Liver (tissue), 7 donors: ENCODE measurements at regions not wholly inside any gene's neighbourhood (a gene's known extent, or its start where the extent isn't known, plus 50 kb on each side); places are given as distances from the start of the nearest gene placed in this dataset.

ENCODE experiments used
- DNase-seq: peaks from one replicate; pipeline ENCODE4 v3.0.0-alpha.2; 2017; ENCODE audit warnings: low spot score
- H3K27ac ChIP-seq, 2 donors: one replicate each; pipeline ENCODE4 v1.7.0; 2013; ENCODE audit warnings: inconsistent platforms in 2 of 2, low read length in 2 of 2, control low read depth in 1 of 2, low read depth in 1 of 2, mild to moderate bottlenecking in 1 of 2
- H3K27me3 ChIP-seq, 4 donors: one replicate each; pipeline versions ENCODE4 v1.6.1 to v1.7.0; 2013; ENCODE audit warnings: low read length in 3 of 4, inconsistent platforms in 1 of 4, mild to moderate bottlenecking in 1 of 4, moderate library complexity in 1 of 4; ENCODE audit not compliant: control insufficient read depth in 4 of 4, insufficient read depth in 4 of 4
- H3K36me3 ChIP-seq, 4 donors: one replicate each; pipeline versions ENCODE4 v1.6.1 to v1.7.0; 2013; ENCODE audit warnings: low read length in 3 of 4, mild to moderate bottlenecking in 3 of 4, low read depth in 1 of 4, moderate library complexity in 1 of 4; ENCODE audit not compliant: control insufficient read depth in 4 of 4, insufficient read depth in 3 of 4
- H3K4me1 ChIP-seq, 4 donors: one replicate each; pipeline versions ENCODE4 v1.6.1 to v1.7.0; 2013; ENCODE audit warnings: low read length in 3 of 4, mild to moderate bottlenecking in 3 of 4, moderate library complexity in 1 of 4; ENCODE audit not compliant: control insufficient read depth in 4 of 4, insufficient read depth in 4 of 4
- H3K4me3 ChIP-seq, 3 donors: one replicate each; pipeline versions ENCODE4 v1.6.1 to v1.7.0; 2013; ENCODE audit warnings: low read length in 3 of 3, control low read depth in 1 of 3, low read depth in 1 of 3, mild to moderate bottlenecking in 1 of 3
- H3K9ac ChIP-seq, 2 donors: one replicate each; pipeline ENCODE4 v1.7.0; 2013; ENCODE audit warnings: low read length in 2 of 2, mild to moderate bottlenecking in 2 of 2, moderate library complexity in 2 of 2, control low read depth in 1 of 2, low read depth in 1 of 2
- H3K9me3 ChIP-seq, 4 donors: one replicate each; pipeline versions ENCODE4 v1.6.1 to v1.7.0; 2013; ENCODE audit warnings: low read length in 3 of 4; ENCODE audit not compliant: control insufficient read depth in 4 of 4
- EGR1 ChIP-seq, 2 donors: IDR thresholded peaks; 2 replicates each; pipeline ENCODE4 v1.6.1; 2016 to 2018; ENCODE audit warnings: antibody characterized with exemption in 2 of 2, low read depth in 2 of 2
- FOXA1 ChIP-seq: IDR thresholded peaks from 2 replicates; pipeline ENCODE4 v1.6.1; 2016; ENCODE audit warnings: antibody characterized with exemption
- FOXA2 ChIP-seq: IDR thresholded peaks from 2 replicates; pipeline ENCODE4 v1.6.1; 2016; ENCODE audit warnings: antibody characterized with exemption
- GABPA ChIP-seq, 2 donors: IDR thresholded peaks in 1 of 2; conservative IDR thresholded peaks in 1 of 2; 2 replicates each; pipeline ENCODE4 v1.6.1; 2016; ENCODE audit warnings: antibody characterized with exemption in 2 of 2, mild to moderate bottlenecking in 1 of 2, moderate library complexity in 1 of 2
- HNF4G ChIP-seq: IDR thresholded peaks from 2 replicates; pipeline ENCODE4 v1.6.1; 2016; ENCODE audit warnings: antibody characterized with exemption
- JUND ChIP-seq, 2 donors: IDR thresholded peaks; 2 replicates each; pipeline ENCODE4 v1.6.1; 2016; ENCODE audit warnings: antibody characterized with exemption in 2 of 2
- MAX ChIP-seq: IDR thresholded peaks from 2 replicates; pipeline ENCODE4 v1.6.1; 2016; ENCODE audit warnings: antibody characterized with exemption
- NR2F2 ChIP-seq: IDR thresholded peaks from 2 replicates; pipeline ENCODE4 v1.6.1; 2016; ENCODE audit warnings: antibody characterized with exemption
- RAD21 ChIP-seq, 2 donors: IDR thresholded peaks; 2 replicates each; pipeline ENCODE4 v1.6.1; 2016; ENCODE audit warnings: antibody characterized with exemption in 2 of 2, mild to moderate bottlenecking in 2 of 2
- REST ChIP-seq: IDR thresholded peaks from 2 replicates; pipeline ENCODE4 v1.6.1; 2016; ENCODE audit warnings: antibody characterized with exemption, mild to moderate bottlenecking
- RXRA ChIP-seq, 2 donors: IDR thresholded peaks; 2 replicates each; pipeline ENCODE4 v1.6.1; 2017 to 2018; ENCODE audit warnings: antibody characterized with exemption in 2 of 2, mild to moderate bottlenecking in 1 of 2
- TAF1 ChIP-seq: conservative IDR thresholded peaks from 2 replicates; pipeline ENCODE4 v1.6.1; 2016; ENCODE audit warnings: antibody characterized with exemption, mild to moderate bottlenecking
- YY1 ChIP-seq: IDR thresholded peaks from 2 replicates; pipeline ENCODE4 v1.6.1; 2016; ENCODE audit warnings: antibody characterized with exemption, mild to moderate bottlenecking
- ZBTB33 ChIP-seq: IDR thresholded peaks from 2 replicates; pipeline ENCODE4 v1.6.1; 2016; ENCODE audit warnings: antibody characterized with exemption
- WGBS: extraction: QIAGEN DNeasy Blood & Tissue Kit; methylation state at CpG from one replicate; pipeline ENCODE4 v1.1.7; 2013; 5-methylcytosine and 5-hydroxymethylcytosine counted together
- donor health status: healthy.
- donor health status: healthy.
- donor health status: healthy.
- donor health status: healthy.

- WGBS = 77% methylated on average over 2 of the region's 2 CpGs
- H3K27ac ChIP-seq = no peak overlapping the region
- no peak overlapping the region for H3K9ac ChIP-seq
- no peaks in the 10 kb centered on the region for H3K27me3 ChIP-seq
- TF ChIP-seq REST = no peak
- no peak for TF ChIP-seq GABPA (IDR thresholded peaks at IDR 0.05 in 1 of 2, conservative IDR thresholded peaks at IDR 0.05 in 1 of 2)
- no peak for TF ChIP-seq FOXA1
- TF ChIP-seq HNF4G = no peak
- TF ChIP-seq JUND (IDR thresholded peaks at IDR 0.05) = no peak
- no peak for DNase-seq
- H3K4me3 ChIP-seq = no peak overlapping the region
- no peaks in the 10 kb centered on the region for H3K36me3 ChIP-seq
- H3K4me1 ChIP-seq = no peaks in the 10 kb centered on the region
- no peaks in the 10 kb centered on the region for H3K9me3 ChIP-seq
Observed at GRCh38 chr15:31781261-31781660, 249.1 kb upstream of the CHRNA7 start.

GRCh38 chr15:31782016-31782783, 248.1 kb upstream of the CHRNA7 start:
- no peak overlapping the region for H3K27ac ChIP-seq
- H3K27me3 ChIP-seq = no peaks in the 10 kb centered on the region
- no peak overlapping the region for H3K4me3 ChIP-seq
- TF ChIP-seq JUND (IDR thresholded peaks at IDR 0.05) = no peak
- no peak for TF ChIP-seq RXRA (IDR thresholded peaks at IDR 0.05)
- no peak for TF ChIP-seq FOXA2
- no peak for TF ChIP-seq FOXA1
- TF ChIP-seq ZBTB33 = no peak
- no peak for TF ChIP-seq GABPA (IDR thresholded peaks at IDR 0.05 in 1 of 2, conservative IDR thresholded peaks at IDR 0.05 in 1 of 2)
- no peak for TF ChIP-seq MAX
- no peak for TF ChIP-seq TAF1
- 91% methylated on average over 9 of the region's 9 CpGs for WGBS
- H3K4me1 ChIP-seq = no peaks in the 10 kb centered on the region
- no peaks in the 10 kb centered on the region for H3K36me3 ChIP-seq
- H3K9me3 ChIP-seq = no peaks in the 10 kb centered on the region
- DNase-seq = no peak
- H3K9ac ChIP-seq = no peak overlapping the region

- Histone ChIP-seq H3K4me3 (no peak overlapping the region), H3K9me3 (no peaks in the 10 kb centered on the region), H3K9ac (no peak overlapping the region), H3K27me3 (no peaks in the 10 kb centered on the region), H3K4me1 (no peaks in the 10 kb centered on the region), H3K36me3 (no peaks in the 10 kb centered on the region), H3K27ac (no peak overlapping the region)
- DNase-seq = no peak
- 77% methylated on average over 3 of the region's 3 CpGs for WGBS
- TF ChIP-seq RXRA (IDR thresholded peaks at IDR 0.05) (no peak), RAD21 (IDR thresholded peaks at IDR 0.05) (no peak), GABPA (IDR thresholded peaks at IDR 0.05 in 1 of 2, conservative IDR thresholded peaks at IDR 0.05 in 1 of 2) (no peak), EGR1 (IDR thresholded peaks at IDR 0.05; ENCODE audit: low read depth in 2 of 2) (no peak), NR2F2 (no peak), REST (no peak), YY1 (no peak)
Observed at GRCh38 chr15:31782951-31783350, 247.4 kb upstream of the CHRNA7 start.
